Effector memory CD8-positive, alpha-beta T cell (primary cell): ENCODE measurements at regions not wholly inside any gene's neighbourhood (a gene's known extent, or its start where the extent isn't known, plus 50 kb on each side); places are given as distances from the start of the nearest gene placed in this dataset.
"Not testable (repeated sequence)": the region's sequence is repeated elsewhere in the genome, so short reads cannot be mapped to it uniquely, and the experiment has no call there.

Experiments
- ATAC-seq: fragments of 150-1000 bp; cut with Tn5 transposase; replicated peaks from 2 replicates; pipeline ENCODE4 v1.10.0; 2021; ENCODE audit warnings: mild to moderate bottlenecking, moderate library complexity
- DNase-seq, 3 experiments: peaks; one replicate each; pipeline ENCODE4 v3.0.0; 2021
- H3K27ac Mint-ChIP-seq, 2 donors: one replicate each; pipeline ENCODE4 v1.8.0; 2022; ENCODE audit warnings: mild to moderate bottlenecking in 2 of 2, mixed read lengths in 2 of 2, moderate library complexity in 2 of 2
- H3K27me3 Mint-ChIP-seq, 2 donors: one replicate each; pipeline ENCODE4 v1.8.0; 2022; ENCODE audit warnings: mixed read lengths in 2 of 2
- H3K36me3 Mint-ChIP-seq: one replicate; pipeline ENCODE4 v1.8.0; 2022; ENCODE audit warnings: mild to moderate bottlenecking, moderate library complexity, mixed read lengths; ENCODE audit not compliant: insufficient read depth
- H3K4me1 Mint-ChIP-seq, 2 donors: one replicate each; pipeline ENCODE4 v1.8.0; 2022; ENCODE audit warnings: low read depth in 2 of 2, mixed read lengths in 2 of 2
- H3K4me3 Mint-ChIP-seq, 2 donors: one replicate each; pipeline ENCODE4 v1.8.0; 2022; ENCODE audit warnings: mild to moderate bottlenecking in 2 of 2, mixed read lengths in 2 of 2, moderate library complexity in 2 of 2
- H3K9me3 Mint-ChIP-seq, 2 donors: one replicate each; pipeline ENCODE4 v1.8.0; 2022; ENCODE audit warnings: mixed read lengths in 2 of 2

DNA sequence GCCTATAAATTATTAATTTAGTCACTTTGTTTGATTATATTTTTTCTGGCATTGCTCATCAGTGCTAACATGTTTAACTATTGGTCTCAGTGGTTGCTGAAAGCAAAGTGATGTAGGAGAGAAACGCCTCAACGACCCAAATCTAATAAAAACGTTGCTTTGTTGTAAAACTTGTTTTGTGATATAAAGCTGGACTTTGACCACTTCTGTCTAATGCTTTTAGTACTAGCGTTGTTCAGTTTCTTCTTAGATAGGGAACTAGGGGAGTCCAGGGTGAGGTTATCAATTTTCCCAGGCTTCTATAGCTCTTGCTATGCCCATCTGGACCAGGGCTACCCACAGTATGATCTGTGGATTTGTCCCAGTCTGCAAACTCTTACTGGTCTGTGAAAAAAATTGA lies 80.6 kb upstream of the TBC1D5 start:
- no peak overlapping the region for H3K4me3 Mint-ChIP-seq
- H3K9me3 Mint-ChIP-seq = no peaks in the 10 kb centered on the region
- no peak overlapping the region for H3K27ac Mint-ChIP-seq
- H3K27me3 Mint-ChIP-seq = peaks cover 7 to 21% of the 10 kb centered on the region in 2 donors
- no peaks in the 10 kb centered on the region for H3K4me1 Mint-ChIP-seq
- ATAC-seq = no peak
- H3K36me3 Mint-ChIP-seq = no peaks in the 10 kb centered on the region
- no peak for DNase-seq

- peaks cover 8 to 12% of the 10 kb centered on the region in 2 donors for H3K27me3 Mint-ChIP-seq
- H3K9me3 Mint-ChIP-seq = no peaks in the 10 kb centered on the region
- H3K27ac Mint-ChIP-seq = no peak overlapping the region
- H3K36me3 Mint-ChIP-seq = no peaks in the 10 kb centered on the region
- no peaks in the 10 kb centered on the region for H3K4me1 Mint-ChIP-seq
- DNase-seq (no peak), ATAC-seq (no peak)
- H3K4me3 Mint-ChIP-seq = no peak overlapping the region
These were observed 78.3 kb upstream of the TBC1D5 start for GRCh38 chr3:17820704-17821103.

DNA sequence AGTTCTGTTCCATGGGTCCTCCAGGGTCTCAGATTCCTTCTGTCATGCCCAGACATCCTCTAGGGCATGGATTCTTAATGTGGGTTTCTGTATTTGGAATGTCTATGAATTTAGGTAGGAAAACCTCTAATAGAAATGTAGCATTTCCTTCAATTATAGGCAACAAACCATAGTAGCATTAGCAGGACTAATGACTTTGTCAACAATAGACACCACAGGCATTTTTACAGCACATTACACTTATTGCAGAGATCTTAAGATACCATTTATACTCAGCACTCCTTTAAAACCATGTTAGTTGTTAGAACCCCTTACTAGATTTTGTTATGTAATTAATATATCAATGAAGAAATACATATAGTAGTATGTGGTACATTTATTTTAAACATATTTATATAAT lies 77.8 kb upstream of the TBC1D5 start:
- ATAC-seq (no peak), DNase-seq (no peak)
- Mint-ChIP-seq H3K27ac (no peak overlapping the region), H3K36me3 (no peaks in the 10 kb centered on the region), H3K4me3 (no peak overlapping the region), H3K27me3 (peaks cover 8% of the 10 kb centered on the region in 2 donors), H3K9me3 (no peaks in the 10 kb centered on the region), H3K4me1 (no peaks in the 10 kb centered on the region)

GRCh38 chr3:17817973-17818372 lies 75.5 kb upstream of the TBC1D5 start:
- ATAC-seq, H3K4me3 Mint-ChIP-seq, H3K27me3 Mint-ChIP-seq, H3K9me3 Mint-ChIP-seq, DNase-seq, H3K4me1 Mint-ChIP-seq, H3K36me3 Mint-ChIP-seq, H3K27ac Mint-ChIP-seq: not testable (repeated sequence)

GRCh38 chr3:17817545-17817944 lies 75.1 kb upstream of the TBC1D5 start:
- DNase-seq (no peak), ATAC-seq (no peak)
- H3K27ac Mint-ChIP-seq = no peak overlapping the region
- H3K4me3 Mint-ChIP-seq = no peak overlapping the region
- no peaks in the 10 kb centered on the region for H3K9me3 Mint-ChIP-seq
- H3K27me3 Mint-ChIP-seq = peaks cover 7 to 8% of the 10 kb centered on the region in 2 donors
- H3K4me1 Mint-ChIP-seq = no peaks in the 10 kb centered on the region
- no peaks in the 10 kb centered on the region for H3K36me3 Mint-ChIP-seq

DNA sequence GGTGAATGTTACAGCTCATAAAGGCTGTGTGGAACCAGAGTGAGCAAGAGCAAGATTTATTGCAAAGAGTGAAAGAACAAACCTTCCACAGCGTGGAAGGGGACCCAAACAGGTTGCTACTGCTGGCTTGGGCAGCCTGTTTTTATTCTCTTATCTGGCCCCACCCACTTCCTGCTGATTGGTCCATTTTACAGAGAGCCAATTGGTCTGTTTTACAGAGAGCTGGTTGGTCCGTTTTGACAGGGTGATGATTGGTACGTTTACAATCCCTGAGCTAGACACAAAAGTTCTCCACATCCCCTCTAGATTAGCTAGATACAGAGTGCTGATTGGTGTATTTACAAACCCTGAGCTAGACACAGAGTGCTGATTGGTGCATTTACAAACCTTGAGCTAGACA lies 74.4 kb upstream of the TBC1D5 start:
- DNase-seq = not testable (repeated sequence)

DNA sequence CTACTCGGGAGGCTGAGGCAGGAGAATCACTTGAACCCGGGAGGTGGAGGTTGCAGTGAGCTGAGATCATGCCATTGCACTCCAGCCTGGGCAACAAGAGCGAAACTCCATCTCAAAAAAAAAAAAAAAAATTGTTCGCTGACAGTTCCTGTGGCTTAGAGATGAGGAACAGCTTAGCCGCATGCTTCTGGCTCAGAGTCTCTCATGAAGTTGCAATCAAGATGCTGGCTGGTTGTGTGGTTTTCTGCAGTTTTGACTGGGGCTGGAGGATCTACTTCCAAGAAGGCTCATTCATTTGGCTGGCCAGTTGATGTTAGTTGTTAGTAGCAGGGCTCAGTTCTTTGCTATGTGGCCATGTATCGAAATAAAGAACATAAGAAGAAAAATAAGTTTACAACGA lies 69.9 kb upstream of the TBC1D5 start:
- not testable (repeated sequence) for DNase-seq, H3K27ac Mint-ChIP-seq, H3K9me3 Mint-ChIP-seq, H3K4me3 Mint-ChIP-seq, H3K4me1 Mint-ChIP-seq, H3K36me3 Mint-ChIP-seq, ATAC-seq
- peaks cover 31 to 46% of the 10 kb centered on the region in 2 donors for H3K27me3 Mint-ChIP-seq

More for the DNA sequence above, 74.4 kb upstream of the TBC1D5 start:
- not testable (repeated sequence) for ATAC-seq, H3K9me3 Mint-ChIP-seq, H3K4me3 Mint-ChIP-seq, H3K27me3 Mint-ChIP-seq, H3K27ac Mint-ChIP-seq, H3K36me3 Mint-ChIP-seq, H3K4me1 Mint-ChIP-seq

GRCh38 chr3:17811646-17812045 lies 69.2 kb upstream of the TBC1D5 start:
- Mint-ChIP-seq H3K27ac (no peak overlapping the region), H3K9me3 (no peaks in the 10 kb centered on the region), H3K4me3 (no peak overlapping the region), H3K4me1 (peaks cover under 1 to 2% of the 10 kb centered on the region in 2 donors), H3K27me3 (peaks cover 31 to 46% of the 10 kb centered on the region in 2 donors), H3K36me3 (no peaks in the 10 kb centered on the region)
- ATAC-seq = no peak
- DNase-seq = no peak

- DNase-seq (no peak), ATAC-seq (no peak)
- Mint-ChIP-seq H3K27me3 (peaks cover 31 to 39% of the 10 kb centered on the region in 2 donors), H3K4me3 (no peak overlapping the region), H3K9me3 (no peaks in the 10 kb centered on the region), H3K36me3 (no peaks in the 10 kb centered on the region), H3K4me1 (peaks cover 8 to 9% of the 10 kb centered on the region in 2 donors), H3K27ac (no peak overlapping the region)
These were observed 68.3 kb upstream of the TBC1D5 start for GRCh38 chr3:17810759-17811158.

- peaks cover 31 to 46% of the 10 kb centered on the region in 2 donors for H3K27me3 Mint-ChIP-seq
- H3K4me3 Mint-ChIP-seq = no peak overlapping the region
- ATAC-seq = no peak
- H3K4me1 Mint-ChIP-seq = peaks cover 8 to 9% of the 10 kb centered on the region in 2 donors
- no peak overlapping the region for H3K27ac Mint-ChIP-seq
- H3K9me3 Mint-ChIP-seq = no peaks in the 10 kb centered on the region
- DNase-seq = no peak
- no peaks in the 10 kb centered on the region for H3K36me3 Mint-ChIP-seq
These were observed 66.6 kb upstream of the TBC1D5 start for GRCh38 chr3:17808994-17809393.

DNA sequence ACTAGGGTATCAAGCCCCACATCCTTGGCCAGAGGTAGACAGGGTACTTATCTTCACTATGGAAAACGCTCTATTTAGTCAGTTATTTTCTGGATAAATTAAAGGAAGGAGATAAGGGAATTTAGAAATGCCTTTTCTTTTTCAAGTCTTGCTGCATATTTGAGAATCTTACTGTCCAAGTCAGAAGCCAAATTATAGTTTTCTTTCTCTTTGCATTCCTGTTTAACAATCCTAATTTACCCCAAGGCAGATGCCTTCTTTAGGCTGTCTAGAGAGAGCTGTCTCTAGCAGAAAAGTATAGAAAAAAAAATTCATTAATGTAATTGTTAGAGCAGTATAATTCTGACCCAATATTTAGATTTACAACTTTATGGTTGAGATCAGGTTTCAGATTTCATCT lies 64.4 kb upstream of the TBC1D5 start:
- Mint-ChIP-seq H3K9me3 (no peaks in the 10 kb centered on the region), H3K27me3 (peaks cover 35 to 46% of the 10 kb centered on the region in 2 donors), H3K27ac (no peak overlapping the region), H3K4me1 (peaks cover 8 to 9% of the 10 kb centered on the region in 2 donors), H3K4me3 (no peak overlapping the region), H3K36me3 (no peaks in the 10 kb centered on the region)
- ATAC-seq (no peak), DNase-seq (no peak)

GRCh38 chr3:17806201-17806600 lies 63.8 kb upstream of the TBC1D5 start:
- Mint-ChIP-seq H3K27me3 (peaks cover 35 to 43% of the 10 kb centered on the region in 2 donors), H3K9me3 (no peaks in the 10 kb centered on the region), H3K36me3 (no peaks in the 10 kb centered on the region), H3K4me1 (peaks cover 8 to 9% of the 10 kb centered on the region in 2 donors), H3K4me3 (no peak overlapping the region), H3K27ac (no peak overlapping the region)
- DNase-seq (peak in 1 of 3 experiments; percentile 12), ATAC-seq (peak; percentile 100)

DNA sequence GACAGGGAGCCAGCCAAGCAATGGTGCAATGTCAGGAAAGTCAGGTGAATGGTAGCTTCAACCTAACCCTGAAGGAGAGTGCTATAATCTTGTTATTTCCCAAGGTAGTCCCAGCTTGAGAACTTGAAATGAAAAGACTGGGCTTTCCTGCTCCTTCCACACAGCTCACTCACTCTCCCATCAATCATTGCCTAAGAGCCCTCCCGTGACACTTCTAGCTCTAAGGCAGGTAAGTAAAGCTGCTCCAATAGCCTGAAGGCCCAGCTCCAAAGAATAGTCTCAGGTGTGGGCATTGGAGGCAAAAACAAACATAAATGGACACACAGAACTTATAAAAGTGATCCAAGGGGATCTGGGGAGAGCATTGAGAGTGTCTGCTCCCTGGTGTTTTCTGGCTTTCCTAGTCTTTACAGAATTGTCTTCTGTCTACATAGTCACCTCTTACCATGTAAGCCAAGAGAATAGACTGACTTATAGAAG lies 63.1 kb upstream of the TBC1D5 start:
- H3K27ac Mint-ChIP-seq = no peak overlapping the region
- H3K36me3 Mint-ChIP-seq = no peaks in the 10 kb centered on the region
- ATAC-seq (no peak), DNase-seq (no peak)
- peaks cover 8 to 9% of the 10 kb centered on the region in 2 donors for H3K4me1 Mint-ChIP-seq
- H3K9me3 Mint-ChIP-seq = no peaks in the 10 kb centered on the region
- H3K27me3 Mint-ChIP-seq = peaks cover 30 to 36% of the 10 kb centered on the region in 2 donors
- H3K4me3 Mint-ChIP-seq = no peak overlapping the region

DNA sequence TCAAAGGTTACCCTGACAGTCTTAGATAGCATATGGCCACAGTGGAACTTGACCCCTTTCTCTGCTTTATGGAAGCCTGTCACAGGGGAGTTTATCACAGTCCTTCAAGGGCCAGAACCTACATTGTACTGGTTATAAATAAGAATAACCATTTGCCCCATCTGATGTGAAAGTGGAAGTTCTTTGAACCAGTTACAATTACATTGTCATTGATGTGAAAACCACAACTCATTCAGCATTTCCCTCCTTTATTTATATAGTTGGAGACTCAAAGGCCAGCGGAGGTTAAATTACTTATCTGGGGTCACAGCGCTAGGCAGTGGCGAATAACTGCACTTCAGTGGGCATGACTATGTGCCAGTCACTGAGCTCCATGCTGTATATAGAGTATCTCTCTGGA lies 60.5 kb upstream of the TBC1D5 start:
- DNase-seq (no peak), ATAC-seq (no peak)
- no peaks in the 10 kb centered on the region for H3K36me3 Mint-ChIP-seq
- H3K4me3 Mint-ChIP-seq = no peak overlapping the region
- no peak overlapping the region for H3K27ac Mint-ChIP-seq
- H3K9me3 Mint-ChIP-seq = no peaks in the 10 kb centered on the region
- peaks cover 18 to 26% of the 10 kb centered on the region in 2 donors for H3K27me3 Mint-ChIP-seq
- peaks cover 8 to 9% of the 10 kb centered on the region in 2 donors for H3K4me1 Mint-ChIP-seq

- no peak overlapping the region for H3K27ac Mint-ChIP-seq
- DNase-seq = no peak
- H3K4me3 Mint-ChIP-seq = no peak overlapping the region
- peaks cover under 1 to 4% of the 10 kb centered on the region in 2 donors for H3K4me1 Mint-ChIP-seq
- no peak for ATAC-seq
- no peaks in the 10 kb centered on the region for H3K36me3 Mint-ChIP-seq
- H3K9me3 Mint-ChIP-seq = no peaks in the 10 kb centered on the region
- peaks cover 19 to 22% of the 10 kb centered on the region in 2 donors for H3K27me3 Mint-ChIP-seq
These were observed 58.7 kb upstream of the TBC1D5 start for GRCh38 chr3:17801131-17801530.
